ENCODE measurements at regions not wholly inside any gene's neighbourhood (a gene's known extent, or its start where the extent isn't known, plus 50 kb on each side); places are given as distances from the start of the nearest gene placed in this dataset.

- Histone ChIP-seq H3K27ac (ENCODE audit: low read depth, low read length) (no peak overlapping the region), H3K27me3 (ENCODE audit: control insufficient read depth, low read length) (no peaks in the 10 kb centered on the region), H3K36me3 (ENCODE audit: control insufficient read depth, low read length) (no peaks in the 10 kb centered on the region), H3F3A (ENCODE audit: control insufficient read depth, insufficient read depth) (no peaks in the 10 kb centered on the region), H3K4me1 (ENCODE audit: control insufficient read depth, low read length) (no peaks in the 10 kb centered on the region), H3K4me2 (ENCODE audit: low read length) (no peak overlapping the region), H3K9me3 (ENCODE audit: control insufficient read depth, insufficient read depth, low read length) (no peaks in the 10 kb centered on the region), H4K20me1 (ENCODE audit: control insufficient read depth, insufficient read depth, low read depth, low read length) (no peaks in the 10 kb centered on the region), H3K9me2 (replicated peaks; ENCODE audit: control insufficient read depth, low read length) (no peaks in the 10 kb centered on the region), H3K4me3 (ENCODE audit: low read length) (no peak overlapping the region), H3K79me2 (ENCODE audit: control insufficient read depth, low read length) (no peaks in the 10 kb centered on the region)
- TF ChIP-seq CTCF (IDR thresholded peaks at IDR 0.05; ENCODE audit: low read depth, low read length, poor library complexity, severe bottlenecking) (no peak), EZH2phosphoT487 (IDR thresholded peaks at IDR 0.05; ENCODE audit: borderline replicate concordance, low read length) (no peak)
Measured at GRCh38 chr2:12870692-12871091, 154.0 kb downstream of the TRIB2 start.

- no peak overlapping the region for H3K27ac ChIP-seq (ENCODE audit: low read depth, low read length)
- no peaks in the 10 kb centered on the region for H3K27me3 ChIP-seq (ENCODE audit: control insufficient read depth, low read length)
- no peaks in the 10 kb centered on the region for H4K20me1 ChIP-seq (ENCODE audit: control insufficient read depth, insufficient read depth, low read depth, low read length)
- H3K4me3 ChIP-seq (ENCODE audit: low read length) = no peak overlapping the region
- H3K36me3 ChIP-seq (ENCODE audit: control insufficient read depth, low read length) = no peaks in the 10 kb centered on the region
- no peaks in the 10 kb centered on the region for H3K9me2 ChIP-seq (replicated peaks; ENCODE audit: control insufficient read depth, low read length)
- no peaks in the 10 kb centered on the region for H3K79me2 ChIP-seq (ENCODE audit: control insufficient read depth, low read length)
- H3K4me1 ChIP-seq (ENCODE audit: control insufficient read depth, low read length) = no peaks in the 10 kb centered on the region
- TF ChIP-seq CTCF (IDR thresholded peaks at IDR 0.05; ENCODE audit: low read depth, low read length, poor library complexity, severe bottlenecking) = no peak
- no peak for TF ChIP-seq EZH2phosphoT487 (IDR thresholded peaks at IDR 0.05; ENCODE audit: borderline replicate concordance, low read length)
- H3F3A ChIP-seq (ENCODE audit: control insufficient read depth, insufficient read depth) = no peaks in the 10 kb centered on the region
- no peaks in the 10 kb centered on the region for H3K9me3 ChIP-seq (ENCODE audit: control insufficient read depth, insufficient read depth, low read length)
- no peak overlapping the region for H3K4me2 ChIP-seq (ENCODE audit: low read length)
Measured at GRCh38 chr2:12871694-12872315, 155.1 kb downstream of the TRIB2 start.

GRCh38 chr2:12877761-12878160 lies 161.0 kb downstream of the TRIB2 start:
- no peaks in the 10 kb centered on the region for H3K9me3 ChIP-seq (ENCODE audit: control insufficient read depth, insufficient read depth, low read length)
- H3K4me1 ChIP-seq (ENCODE audit: control insufficient read depth, low read length) = no peaks in the 10 kb centered on the region
- no peaks in the 10 kb centered on the region for H3K36me3 ChIP-seq (ENCODE audit: control insufficient read depth, low read length)
- H3K27ac ChIP-seq (ENCODE audit: low read depth, low read length) = no peak overlapping the region
- no peak overlapping the region for H3K4me2 ChIP-seq (ENCODE audit: low read length)
- H3K27me3 ChIP-seq (ENCODE audit: control insufficient read depth, low read length) = no peaks in the 10 kb centered on the region
- no peaks in the 10 kb centered on the region for H3F3A ChIP-seq (ENCODE audit: control insufficient read depth, insufficient read depth)
- TF ChIP-seq EZH2phosphoT487 (IDR thresholded peaks at IDR 0.05; ENCODE audit: borderline replicate concordance, low read length) (no peak), CTCF (IDR thresholded peaks at IDR 0.05; ENCODE audit: low read depth, low read length, poor library complexity, severe bottlenecking) (no peak)
- no peaks in the 10 kb centered on the region for H3K79me2 ChIP-seq (ENCODE audit: control insufficient read depth, low read length)
- no peaks in the 10 kb centered on the region for H4K20me1 ChIP-seq (ENCODE audit: control insufficient read depth, insufficient read depth, low read depth, low read length)
- no peak overlapping the region for H3K4me3 ChIP-seq (ENCODE audit: low read length)
- no peaks in the 10 kb centered on the region for H3K9me2 ChIP-seq (replicated peaks; ENCODE audit: control insufficient read depth, low read length)

All from DOHH2 (cell line).